Activated CD8-positive, alpha-beta memory T cell treated with anti-CD3 and anti-CD28 coated beads for 36 hours (primary cell): ENCODE measurements at regions not wholly inside any gene's neighbourhood (a gene's known extent, or its start where the extent isn't known, plus 50 kb on each side); places are given as distances from the start of the nearest gene placed in this dataset.

Experiments
- CTCF ChIA-PET: fragments of 350-600 bp; sonication (Branson Sonifier 250); formaldehyde crosslinking; loops from one replicate; lab custom pipeline; 2021; ENCODE audit warnings: antibody characterized with exemption; lab: Charles Lee
- POLR2A ChIA-PET: fragments of 350-600 bp; sonication (Branson Sonifier 250); formaldehyde crosslinking; loops from one replicate; lab custom pipeline; 2021; ENCODE audit warnings: antibody characterized with exemption; lab: Charles Lee

DNA sequence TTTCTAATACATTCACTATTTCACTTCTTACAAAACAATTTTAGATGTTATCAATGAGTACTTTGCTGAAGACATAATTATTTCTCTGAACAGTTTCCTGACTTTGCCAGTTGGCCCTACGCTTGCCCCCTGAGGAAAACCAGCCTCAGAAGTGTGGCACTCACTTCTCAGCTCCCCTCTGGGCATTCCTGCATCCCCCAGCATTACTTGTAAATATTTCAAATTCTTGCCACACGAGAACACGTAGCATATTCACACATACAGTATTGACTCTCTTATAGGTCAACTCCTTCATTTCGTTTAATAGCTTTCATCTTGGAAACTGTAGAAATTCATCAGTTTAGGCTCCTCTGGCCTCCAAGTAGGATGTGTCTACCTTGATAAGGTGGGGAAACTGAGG lies 65.2 kb downstream of the OTX2 start:
- CTCF ChIA-PET, result no interaction called here
- POLR2A ChIA-PET, result no interaction called here

DNA sequence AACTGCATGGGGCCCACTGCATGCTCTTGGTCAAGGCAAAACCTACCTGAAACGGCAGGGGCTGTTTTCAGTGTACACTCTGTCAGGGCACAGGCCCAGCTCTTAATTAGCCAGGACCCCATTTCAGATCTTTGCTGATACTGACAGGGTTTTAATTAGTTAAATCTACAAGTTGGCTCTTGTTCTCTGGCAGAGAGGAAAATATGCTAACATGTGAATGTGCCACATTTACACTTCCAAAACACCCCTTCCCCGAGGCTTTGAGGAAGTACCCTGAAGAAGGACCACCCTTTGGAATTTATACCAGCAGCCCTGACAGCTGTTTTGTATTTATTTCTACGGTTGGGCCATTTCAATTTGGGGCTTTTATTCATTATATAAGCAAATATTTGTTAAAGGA lies 66.3 kb downstream of the OTX2 start:
- POLR2A ChIA-PET, result no interaction called here
- CTCF ChIA-PET, result no interaction called here

DNA sequence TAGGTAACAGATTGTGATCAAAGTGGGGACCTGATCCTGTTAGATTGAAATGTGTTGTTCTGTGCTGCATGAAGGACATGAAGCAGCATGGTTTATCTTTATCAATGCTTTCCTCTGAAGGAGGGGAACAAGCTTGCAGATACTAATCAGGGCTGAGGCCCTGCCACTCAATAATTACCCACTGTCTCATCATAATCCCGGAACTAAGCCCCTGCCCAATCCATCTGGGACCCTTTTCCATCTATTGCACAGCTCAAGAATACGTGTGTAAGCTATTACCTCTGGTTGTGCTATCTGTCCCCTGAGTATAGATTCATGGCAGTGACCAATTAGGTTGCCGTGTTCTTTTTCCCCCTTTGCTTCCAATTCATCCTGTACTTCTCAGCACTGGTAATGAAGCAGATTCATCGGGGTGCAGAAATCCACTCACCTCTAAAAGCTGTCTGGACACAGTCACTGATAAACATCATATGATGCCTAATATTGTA lies 67.8 kb downstream of the OTX2 start:
- ChIA-PET POLR2A (no interaction called here), CTCF (interaction anchor here (0.6 kb wide), 1 partner anchor 235 kb away, joined by 3 read pairs; no protein-coding TSS in a partner anchor)

- CTCF ChIA-PET, result no interaction called here
- POLR2A ChIA-PET, result no interaction called here
Measured at GRCh38 chr14:56741325-56741724, 69.0 kb downstream of the OTX2 start.

DNA sequence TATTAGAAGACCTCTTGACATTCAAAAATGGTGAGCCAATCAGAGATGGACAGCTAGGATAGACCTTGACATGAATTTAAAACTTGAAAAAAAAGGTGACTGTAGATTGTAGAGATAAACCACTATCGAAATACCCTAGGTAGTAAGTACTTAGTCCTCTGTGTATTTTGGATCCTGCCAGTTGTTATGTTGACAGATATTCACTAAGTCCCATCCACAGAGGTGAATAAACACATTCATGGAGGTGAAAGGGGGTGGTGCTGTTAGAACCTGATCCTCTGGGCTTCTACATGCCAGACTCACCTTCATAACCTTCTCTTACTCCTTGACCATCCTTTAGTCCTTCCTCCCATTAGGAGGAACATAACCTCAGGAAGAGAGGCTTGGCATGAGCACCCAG lies 72.3 kb downstream of the OTX2 start:
- CTCF ChIA-PET, result no interaction called here

GRCh38 chr14:56733396-56733795 lies 76.9 kb downstream of the OTX2 start:
- POLR2A ChIA-PET, result no interaction called here
- CTCF ChIA-PET, result no interaction called here

More for the DNA sequence above, 72.3 kb downstream of the OTX2 start:
- POLR2A ChIA-PET, result no interaction called here

- ChIA-PET CTCF (no interaction called here), POLR2A (no interaction called here)
Measured at GRCh38 chr14:56731187-56731586, 79.1 kb downstream of the OTX2 start.

DNA sequence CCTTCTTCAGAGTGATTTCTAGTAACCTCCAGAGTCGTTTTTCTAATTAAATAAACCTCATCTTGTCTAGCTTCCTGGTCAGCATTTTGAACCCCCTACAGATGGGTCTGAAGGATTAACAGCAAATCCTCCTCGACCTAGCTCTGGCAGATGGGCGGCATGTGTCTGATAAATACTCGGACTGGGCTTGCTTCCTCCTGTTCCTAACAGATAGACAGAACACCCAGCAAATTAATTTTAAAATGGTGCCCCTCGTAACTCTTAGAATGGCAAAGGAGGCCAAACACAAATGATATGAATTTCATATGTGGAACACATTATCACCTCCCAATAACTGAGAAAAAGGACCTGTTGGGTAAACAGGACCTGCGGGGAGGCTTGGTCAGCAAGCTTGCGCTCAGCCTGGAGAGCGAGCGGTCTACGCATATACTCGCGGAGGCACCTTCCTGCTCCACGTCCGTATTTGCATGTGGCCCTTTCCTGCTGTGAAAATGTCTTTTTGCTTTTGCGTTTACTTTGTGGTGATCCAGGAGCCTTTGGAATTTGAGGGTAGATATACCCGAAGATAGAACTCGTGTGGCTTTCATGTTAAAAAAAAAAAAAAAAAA lies 79.6 kb downstream of the OTX2 start:
- CTCF ChIA-PET, result no interaction called here
- POLR2A ChIA-PET, result no interaction called here

GRCh38 chr14:56724013-56724412 lies 86.3 kb downstream of the OTX2 start:
- ChIA-PET POLR2A (no interaction called here), CTCF (no interaction called here)

DNA sequence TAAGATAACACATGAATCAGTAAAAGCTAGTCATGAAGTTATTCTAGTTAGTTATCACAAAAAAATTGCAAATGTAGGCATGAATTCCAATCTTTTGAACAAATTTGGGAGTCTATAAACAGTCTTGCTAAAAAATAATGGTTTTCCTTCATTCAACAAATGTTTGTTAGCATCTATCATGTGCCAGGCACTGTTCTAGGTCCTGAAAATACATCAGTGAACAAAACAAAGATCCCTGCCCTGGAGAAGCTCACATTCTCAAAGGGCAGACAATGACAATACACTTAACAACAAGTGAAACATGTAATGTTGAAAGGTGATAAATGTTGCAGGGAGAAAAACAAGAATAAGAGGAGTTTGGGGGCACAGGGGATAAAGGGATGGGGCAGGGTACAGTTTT lies 86.9 kb downstream of the OTX2 start:
- ChIA-PET CTCF (no interaction called here), POLR2A (no interaction called here)

- POLR2A ChIA-PET, result no interaction called here
- CTCF ChIA-PET, result no interaction called here
Measured at GRCh38 chr14:56720703-56721460, 89.4 kb downstream of the OTX2 start.

DNA sequence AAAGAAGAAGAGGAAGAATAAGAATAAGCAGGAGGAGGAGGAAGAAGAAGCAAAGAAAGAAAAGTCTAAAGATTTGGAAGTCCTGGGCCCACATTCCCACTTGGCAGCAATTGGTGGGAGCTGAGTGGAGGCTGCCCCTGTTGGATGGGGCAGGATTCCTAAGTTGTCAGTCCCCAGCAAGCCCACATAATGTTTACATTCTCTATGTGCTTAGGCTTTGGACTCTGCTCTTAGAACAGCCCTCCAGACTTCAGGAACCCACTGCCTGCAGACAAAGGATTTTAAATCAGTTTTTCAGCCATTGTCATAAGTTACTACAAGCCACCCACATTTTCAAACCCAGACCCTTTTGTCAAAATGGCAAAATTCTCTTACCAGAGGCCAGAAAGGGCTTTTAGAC lies 92.0 kb downstream of the OTX2 start:
- POLR2A ChIA-PET, result no interaction called here
- CTCF ChIA-PET, result no interaction called here

- POLR2A ChIA-PET, result no interaction called here
- CTCF ChIA-PET, result no interaction called here
Measured at GRCh38 chr14:56716705-56717104, 93.6 kb downstream of the OTX2 start.

DNA sequence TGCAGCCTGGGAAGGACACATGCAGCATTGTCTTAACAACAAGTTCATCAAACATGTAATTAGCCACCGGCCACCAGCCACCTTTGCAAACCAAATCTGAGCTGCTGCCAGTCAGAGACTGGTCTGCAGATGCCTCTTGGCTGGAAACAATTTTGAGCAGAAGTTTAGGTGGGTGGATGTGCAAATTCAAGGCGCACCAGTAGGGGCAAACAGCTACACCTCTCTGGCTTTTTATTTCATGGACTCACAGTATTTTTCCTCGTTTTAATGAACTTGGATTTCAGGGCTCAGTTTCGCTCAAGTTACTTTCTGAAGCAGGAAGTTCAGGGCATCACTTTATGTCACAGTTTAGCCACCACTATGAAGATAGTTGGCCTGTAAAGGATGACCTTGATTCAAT lies 94.3 kb downstream of the OTX2 start:
- ChIA-PET CTCF (no interaction called here), POLR2A (no interaction called here)

- POLR2A ChIA-PET, result no interaction called here
- CTCF ChIA-PET, result no interaction called here
Measured at GRCh38 chr14:56709201-56709600, 101.1 kb downstream of the OTX2 start.

DNA sequence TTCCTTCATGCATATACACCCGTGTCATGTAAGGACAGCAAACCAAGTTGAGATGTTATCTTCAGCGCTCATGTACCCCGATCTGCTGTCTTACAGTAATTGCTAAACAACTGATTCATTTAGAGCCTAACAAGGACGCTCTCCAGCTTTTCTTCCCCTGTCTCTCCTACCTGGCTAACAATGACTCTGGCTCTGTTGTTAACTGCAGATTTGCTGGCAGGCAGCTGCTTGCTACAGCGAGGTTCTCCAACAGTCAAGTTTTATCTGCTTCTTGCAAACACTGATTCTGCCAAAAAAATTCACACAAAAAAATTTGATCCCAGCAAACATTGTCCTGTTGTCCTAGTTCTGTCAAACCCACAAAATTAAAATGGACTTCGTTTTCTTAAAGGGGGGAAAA lies 101.6 kb downstream of the OTX2 start:
- CTCF ChIA-PET, result no interaction called here
- POLR2A ChIA-PET, result no interaction called here

GRCh38 chr14:56703947-56704346 lies 106.3 kb downstream of the OTX2 start:
- ChIA-PET CTCF (no interaction called here), POLR2A (no interaction called here)

DNA sequence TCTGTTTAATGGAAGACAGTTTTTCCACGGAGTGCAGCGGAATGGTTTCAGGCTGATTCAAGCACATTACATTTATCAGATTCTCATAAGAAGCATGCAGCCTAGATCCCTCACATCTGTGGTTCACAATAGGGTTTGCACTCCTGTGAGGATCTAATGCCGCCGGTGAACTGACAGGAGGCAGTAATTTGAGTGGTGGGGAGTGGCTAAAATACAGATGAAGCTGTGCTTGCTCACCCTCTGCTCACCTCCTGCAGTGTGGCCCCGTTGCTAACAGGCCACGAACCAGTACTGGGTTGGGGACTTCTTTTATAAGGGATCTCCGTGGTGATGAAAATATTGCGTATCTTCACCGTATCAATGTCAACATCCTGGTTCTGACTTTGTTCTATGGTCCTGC lies 107.8 kb downstream of the OTX2 start:
- POLR2A ChIA-PET, result no interaction called here
- CTCF ChIA-PET, result no interaction called here
